ENCODE measurements at regions not wholly inside any gene's neighbourhood (a gene's known extent, or its start where the extent isn't known, plus 50 kb on each side); places are given as distances from the start of the nearest gene placed in this dataset.

DNA sequence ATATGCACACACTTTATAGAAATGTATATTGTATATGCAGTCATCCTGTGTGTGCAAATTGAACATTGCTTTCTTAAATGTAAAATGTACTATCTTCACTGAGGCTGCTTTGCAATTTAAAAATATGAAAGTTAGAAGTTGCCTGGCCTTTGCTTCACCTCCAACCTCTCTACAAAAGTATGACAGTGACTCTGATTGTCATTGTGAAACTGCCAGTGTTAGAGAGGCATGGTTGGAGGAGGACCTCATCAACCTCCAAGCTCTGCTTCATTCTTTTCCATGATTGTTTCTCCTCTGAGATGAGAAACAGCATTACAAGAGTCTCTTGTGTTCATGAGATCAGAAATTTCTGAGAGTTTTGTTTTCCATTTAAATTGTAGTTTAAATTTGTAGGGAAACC lies 185.5 kb downstream of the ZC3H11B start (continued):
- no peak for TF ChIP-seq TP53 (CRISPR knock-in tag; IDR thresholded peaks at IDR 0.05)
- TF ChIP-seq ZNF671 (CRISPR knock-in tag; IDR thresholded peaks at IDR 0.05) = no peak
- TF ChIP-seq ZNF423 (CRISPR knock-in tag; IDR thresholded peaks at IDR 0.05) = no peak
- TF ChIP-seq RELA (CRISPR knock-in tag; IDR thresholded peaks at IDR 0.05; ENCODE audit: borderline replicate concordance) = no peak

DNA sequence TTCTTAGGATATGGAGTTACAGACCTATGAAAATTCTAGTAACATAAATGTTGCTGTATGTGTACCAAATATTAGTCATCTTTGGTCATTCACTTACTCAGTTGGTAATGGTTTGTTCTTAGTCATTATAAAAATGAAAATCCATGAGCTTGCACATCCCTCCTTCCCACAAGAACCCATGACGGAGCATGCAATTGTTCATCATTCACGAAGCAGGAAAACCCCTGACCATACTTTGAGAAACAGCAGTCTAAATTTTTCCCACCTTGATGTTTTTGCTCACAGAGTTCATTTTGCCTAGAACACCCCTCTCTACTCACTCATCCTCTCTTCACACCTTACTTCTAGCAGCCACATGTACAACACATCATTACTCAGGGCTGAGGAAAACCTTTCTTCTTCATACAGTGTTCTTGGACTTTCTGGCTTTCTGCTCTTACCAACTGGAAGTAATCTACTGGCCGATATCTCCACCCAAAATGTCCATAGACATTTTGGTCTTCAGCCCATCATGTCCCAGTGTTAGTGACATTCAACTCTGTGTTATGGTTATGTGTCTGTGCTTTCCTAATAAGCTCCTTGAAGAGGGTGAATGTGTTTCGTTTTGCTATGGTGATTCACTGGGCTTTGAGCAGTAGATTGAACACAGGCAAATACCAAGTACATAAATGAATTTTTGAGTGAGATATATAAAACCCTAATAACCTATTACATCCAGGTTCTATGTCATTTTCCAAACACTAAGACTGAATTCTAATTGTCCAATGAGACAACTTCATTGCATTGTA lies 189.9 kb downstream of the ZC3H11B start:
- Mint-ChIP-seq H3K4me3 (no peak overlapping the region), H3K27me3 (ENCODE audit: low read depth) (no peaks in the 10 kb centered on the region), H3K4me1 (no peaks in the 10 kb centered on the region), H3K27ac (no peak overlapping the region), H3K36me3 (no peaks in the 10 kb centered on the region), H3K9me3 (no peaks in the 10 kb centered on the region)
- no peak for TF ChIP-seq GTF2I (CRISPR knock-in tag; conservative IDR thresholded peaks at IDR 0.05)
- no peak for TF ChIP-seq ZNF671 (CRISPR knock-in tag; IDR thresholded peaks at IDR 0.05)
- TF ChIP-seq FOXK1 (CRISPR knock-in tag; IDR thresholded peaks at IDR 0.05) = no peak
- TF ChIP-seq FOXP1 (CRISPR knock-in tag; IDR thresholded peaks at IDR 0.05; ENCODE audit: borderline replicate concordance) = no peak
- no peak for TF ChIP-seq ETV6 (CRISPR knock-in tag; IDR thresholded peaks at IDR 0.05)
- no peak for TF ChIP-seq EMX1 (CRISPR knock-in tag; IDR thresholded peaks at IDR 0.05)
- no peak for TF ChIP-seq MXD4 (CRISPR knock-in tag; IDR thresholded peaks at IDR 0.05; ENCODE audit: borderline replicate concordance)
- no peak for TF ChIP-seq CREB1 (CRISPR knock-in tag; IDR thresholded peaks at IDR 0.05)
- no peak for TF ChIP-seq NFYB (CRISPR knock-in tag; conservative IDR thresholded peaks at IDR 0.05; ENCODE audit: low read depth)
- TF ChIP-seq ZNF121 (CRISPR knock-in tag; IDR thresholded peaks at IDR 0.05) = no peak
- no peak for TF ChIP-seq GABPB1 (CRISPR knock-in tag; IDR thresholded peaks at IDR 0.05)
- TF ChIP-seq KAT7 (CRISPR knock-in tag; IDR thresholded peaks at IDR 0.05; ENCODE audit: borderline replicate concordance) = no peak
- TF ChIP-seq FOXP4 (CRISPR knock-in tag; IDR thresholded peaks at IDR 0.05) = no peak
- ChIA-PET CTCF (no interaction called here), POLR2A (no interaction called here)
- DNase-seq (ENCODE audit: low spot score) = no peak
- no peak for ATAC-seq

DNA sequence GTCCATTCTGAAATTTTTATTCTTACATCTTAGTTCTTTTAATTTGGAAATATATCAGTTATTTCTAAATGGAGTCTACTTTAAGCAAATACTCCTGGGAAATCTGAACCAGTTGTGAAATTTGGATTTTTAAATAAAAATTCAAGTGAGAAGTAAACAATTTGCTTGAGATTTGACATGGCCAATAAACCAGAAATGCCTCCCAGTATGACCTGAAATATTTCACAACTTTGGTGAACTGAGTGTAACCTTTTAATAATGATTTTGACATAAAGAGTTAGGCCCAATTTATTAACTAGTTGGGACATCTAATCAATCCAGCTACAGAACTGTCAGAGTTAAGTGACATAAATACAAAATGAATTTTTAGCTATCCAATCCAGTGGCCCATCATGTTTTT lies 192.0 kb downstream of the ZC3H11B start:
- H3K9me3 Mint-ChIP-seq = no peaks in the 10 kb centered on the region
- no peak for DNase-seq (ENCODE audit: low spot score)
- no peak for ATAC-seq
- no peaks in the 10 kb centered on the region for H3K4me1 Mint-ChIP-seq
- ChIA-PET POLR2A (no interaction called here), CTCF (no interaction called here)
- no peak overlapping the region for H3K4me3 Mint-ChIP-seq
- no peaks in the 10 kb centered on the region for H3K27me3 Mint-ChIP-seq (ENCODE audit: low read depth)
- H3K27ac Mint-ChIP-seq = no peak overlapping the region
- H3K36me3 Mint-ChIP-seq = no peaks in the 10 kb centered on the region
- TF ChIP-seq TP53 (CRISPR knock-in tag; IDR thresholded peaks at IDR 0.05) = no peak
- TF ChIP-seq E2F1 (CRISPR knock-in tag; IDR thresholded peaks at IDR 0.05) = no peak
- no peak for TF ChIP-seq ESRRA (CRISPR knock-in tag; IDR thresholded peaks at IDR 0.05; ENCODE audit: borderline replicate concordance)
- TF ChIP-seq, protein P1, sequence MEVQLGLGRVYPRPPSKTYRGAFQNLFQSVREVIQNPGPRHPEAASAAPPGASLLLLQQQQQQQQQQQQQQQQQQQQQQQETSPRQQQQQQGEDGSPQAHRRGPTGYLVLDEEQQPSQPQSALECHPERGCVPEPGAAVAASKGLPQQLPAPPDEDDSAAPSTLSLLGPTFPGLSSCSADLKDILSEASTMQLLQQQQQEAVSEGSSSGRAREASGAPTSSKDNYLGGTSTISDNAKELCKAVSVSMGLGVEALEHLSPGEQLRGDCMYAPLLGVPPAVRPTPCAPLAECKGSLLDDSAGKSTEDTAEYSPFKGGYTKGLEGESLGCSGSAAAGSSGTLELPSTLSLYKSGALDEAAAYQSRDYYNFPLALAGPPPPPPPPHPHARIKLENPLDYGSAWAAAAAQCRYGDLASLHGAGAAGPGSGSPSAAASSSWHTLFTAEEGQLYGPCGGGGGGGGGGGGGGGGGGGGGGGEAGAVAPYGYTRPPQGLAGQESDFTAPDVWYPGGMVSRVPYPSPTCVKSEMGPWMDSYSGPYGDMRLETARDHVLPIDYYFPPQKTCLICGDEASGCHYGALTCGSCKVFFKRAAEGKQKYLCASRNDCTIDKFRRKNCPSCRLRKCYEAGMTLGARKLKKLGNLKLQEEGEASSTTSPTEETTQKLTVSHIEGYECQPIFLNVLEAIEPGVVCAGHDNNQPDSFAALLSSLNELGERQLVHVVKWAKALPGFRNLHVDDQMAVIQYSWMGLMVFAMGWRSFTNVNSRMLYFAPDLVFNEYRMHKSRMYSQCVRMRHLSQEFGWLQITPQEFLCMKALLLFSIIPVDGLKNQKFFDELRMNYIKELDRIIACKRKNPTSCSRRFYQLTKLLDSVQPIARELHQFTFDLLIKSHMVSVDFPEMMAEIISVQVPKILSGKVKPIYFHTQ (CRISPR knock-in tag; IDR thresholded peaks at IDR 0.05) = no peak
- no peak for TF ChIP-seq CBFB (CRISPR knock-in tag; IDR thresholded peaks at IDR 0.05; ENCODE audit: low read depth)
- no peak for TF ChIP-seq ARID4B (CRISPR knock-in tag; IDR thresholded peaks at IDR 0.05; ENCODE audit: borderline replicate concordance)
- TF ChIP-seq, protein P2, sequence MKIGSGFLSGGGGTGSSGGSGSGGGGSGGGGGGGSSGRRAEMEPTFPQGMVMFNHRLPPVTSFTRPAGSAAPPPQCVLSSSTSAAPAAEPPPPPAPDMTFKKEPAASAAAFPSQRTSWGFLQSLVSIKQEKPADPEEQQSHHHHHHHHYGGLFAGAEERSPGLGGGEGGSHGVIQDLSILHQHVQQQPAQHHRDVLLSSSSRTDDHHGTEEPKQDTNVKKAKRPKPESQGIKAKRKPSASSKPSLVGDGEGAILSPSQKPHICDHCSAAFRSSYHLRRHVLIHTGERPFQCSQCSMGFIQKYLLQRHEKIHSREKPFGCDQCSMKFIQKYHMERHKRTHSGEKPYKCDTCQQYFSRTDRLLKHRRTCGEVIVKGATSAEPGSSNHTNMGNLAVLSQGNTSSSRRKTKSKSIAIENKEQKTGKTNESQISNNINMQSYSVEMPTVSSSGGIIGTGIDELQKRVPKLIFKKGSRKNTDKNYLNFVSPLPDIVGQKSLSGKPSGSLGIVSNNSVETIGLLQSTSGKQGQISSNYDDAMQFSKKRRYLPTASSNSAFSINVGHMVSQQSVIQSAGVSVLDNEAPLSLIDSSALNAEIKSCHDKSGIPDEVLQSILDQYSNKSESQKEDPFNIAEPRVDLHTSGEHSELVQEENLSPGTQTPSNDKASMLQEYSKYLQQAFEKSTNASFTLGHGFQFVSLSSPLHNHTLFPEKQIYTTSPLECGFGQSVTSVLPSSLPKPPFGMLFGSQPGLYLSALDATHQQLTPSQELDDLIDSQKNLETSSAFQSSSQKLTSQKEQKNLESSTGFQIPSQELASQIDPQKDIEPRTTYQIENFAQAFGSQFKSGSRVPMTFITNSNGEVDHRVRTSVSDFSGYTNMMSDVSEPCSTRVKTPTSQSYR (CRISPR knock-in tag; IDR thresholded peaks at IDR 0.05) = no peak
